ENCODE measurements at regions not wholly inside any gene's neighbourhood (a gene's known extent, or its start where the extent isn't known, plus 50 kb on each side); places are given as distances from the start of the nearest gene placed in this dataset.

DNA sequence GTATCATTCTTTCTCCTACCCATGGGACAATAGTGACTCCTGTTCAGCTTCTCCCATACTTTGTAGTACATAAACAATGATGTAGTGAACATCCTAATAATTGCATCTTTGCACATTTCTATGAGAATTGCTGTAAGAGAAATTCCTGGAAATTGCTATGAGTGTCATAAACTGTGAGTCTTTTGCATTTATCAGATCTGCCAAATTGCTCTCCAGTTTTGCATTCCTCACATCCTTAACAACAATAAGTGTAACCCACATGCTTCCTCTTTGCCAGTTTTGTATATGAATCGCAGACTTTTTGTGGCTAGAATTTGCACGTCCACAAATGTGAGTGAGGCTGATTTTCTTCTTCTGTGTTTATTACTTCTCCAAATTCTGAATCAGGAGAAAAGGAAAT lies 124.0 kb upstream of the TBX5 start:
- DNase-seq (ENCODE audit: low read depth, low spot score) (no peak), FAIRE-seq (no peak)
- BruUV-seq (replicated peaks): no TSS peak
- H3K79me2 ChIP-seq (ENCODE audit: control insufficient read depth, insufficient read depth, low read length): no peaks in the 10 kb centered on the region
- ChIA-PET CTCF (interaction anchor here (1.2 kb wide), 1 partner anchor 21 kb away, joined by 4 read pairs; no protein-coding TSS in a partner anchor), POLR2A (no interaction called here)
- no peak overlapping the region for H3K9ac ChIP-seq (replicated peaks; ENCODE audit: extremely low read depth, insufficient read depth, low read length)
- H3K9me1 ChIP-seq (replicated peaks; ENCODE audit: control insufficient read depth, extremely low read depth, insufficient read depth, low read length): no peaks in the 10 kb centered on the region
- H3K36me3 ChIP-seq (ENCODE audit: control insufficient read depth in 2 of 2, extremely low read depth in 1 of 2, insufficient read depth in 2 of 2, low read length in 2 of 2): no peaks in the 10 kb centered on the region
- no peaks in the 10 kb centered on the region for H3K27me3 ChIP-seq (ENCODE audit: control insufficient read depth in 2 of 2, insufficient read depth in 2 of 2, low read length in 2 of 2)
- no peak overlapping the region for H3K4me2 ChIP-seq (ENCODE audit: insufficient read depth, low read length)
- no peak overlapping the region for H2AFZ ChIP-seq (ENCODE audit: low read depth, low read length)
- dilution Hi-C loops (cut with MboI; ENCODE audit: extremely low pct_ligation_motif_present, low sequenced_read_pairs) (no loop called here), intact Hi-C loops (cut with micrococcal nuclease) (no loop called here)
- no peak overlapping the region for H3K27ac ChIP-seq (ENCODE audit: insufficient read depth, low read depth, low read length)
- no peaks in the 10 kb centered on the region for H4K20me1 ChIP-seq (replicated peaks; ENCODE audit: control insufficient read depth, extremely low read depth, insufficient read depth, low read length)
- H3K4me1 ChIP-seq (ENCODE audit: control insufficient read depth, extremely low read depth, insufficient read depth, low read length): no peaks in the 10 kb centered on the region
- H3K4me3 ChIP-seq (replicated peaks in 1 of 3; ENCODE audit: insufficient read depth in 1 of 3, low read depth in 1 of 3, low read length in 3 of 3): no peak overlapping the region
- TF ChIP-seq POLR2AphosphoS5 (IDR thresholded peaks at IDR 0.05; ENCODE audit: insufficient read depth, low read depth, low read length) (no peak), MYC (IDR thresholded peaks at IDR 0.05; ENCODE audit: low read depth, low read length) (no peak), JUN (IDR thresholded peaks at IDR 0.05; ENCODE audit: borderline replicate concordance, insufficient read depth, insufficient read length, low read depth) (no peak), POLR2A (IDR thresholded peaks at IDR 0.05; ENCODE audit: low read depth, low read length) (no peak), FOS (IDR thresholded peaks at IDR 0.05; ENCODE audit: borderline replicate concordance, insufficient read depth, low read length) (no peak), GATA2 (IDR thresholded peaks at IDR 0.05; ENCODE audit: insufficient read depth, insufficient read length, low read depth, low read length) (no peak), EZH2 (IDR thresholded peaks at IDR 0.05; ENCODE audit: borderline replicate concordance, low read depth, low read length, severe bottlenecking) (no peak)
- TF ChIP-seq, protein P1, sequence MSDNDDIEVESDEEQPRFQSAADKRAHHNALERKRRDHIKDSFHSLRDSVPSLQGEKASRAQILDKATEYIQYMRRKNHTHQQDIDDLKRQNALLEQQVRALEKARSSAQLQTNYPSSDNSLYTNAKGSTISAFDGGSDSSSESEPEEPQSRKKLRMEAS (IDR thresholded peaks at IDR 0.05; ENCODE audit: insufficient read depth, insufficient read length): no peak
- TF ChIP-seq, protein P2, sequence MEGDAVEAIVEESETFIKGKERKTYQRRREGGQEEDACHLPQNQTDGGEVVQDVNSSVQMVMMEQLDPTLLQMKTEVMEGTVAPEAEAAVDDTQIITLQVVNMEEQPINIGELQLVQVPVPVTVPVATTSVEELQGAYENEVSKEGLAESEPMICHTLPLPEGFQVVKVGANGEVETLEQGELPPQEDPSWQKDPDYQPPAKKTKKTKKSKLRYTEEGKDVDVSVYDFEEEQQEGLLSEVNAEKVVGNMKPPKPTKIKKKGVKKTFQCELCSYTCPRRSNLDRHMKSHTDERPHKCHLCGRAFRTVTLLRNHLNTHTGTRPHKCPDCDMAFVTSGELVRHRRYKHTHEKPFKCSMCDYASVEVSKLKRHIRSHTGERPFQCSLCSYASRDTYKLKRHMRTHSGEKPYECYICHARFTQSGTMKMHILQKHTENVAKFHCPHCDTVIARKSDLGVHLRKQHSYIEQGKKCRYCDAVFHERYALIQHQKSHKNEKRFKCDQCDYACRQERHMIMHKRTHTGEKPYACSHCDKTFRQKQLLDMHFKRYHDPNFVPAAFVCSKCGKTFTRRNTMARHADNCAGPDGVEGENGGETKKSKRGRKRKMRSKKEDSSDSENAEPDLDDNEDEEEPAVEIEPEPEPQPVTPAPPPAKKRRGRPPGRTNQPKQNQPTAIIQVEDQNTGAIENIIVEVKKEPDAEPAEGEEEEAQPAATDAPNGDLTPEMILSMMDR (IDR thresholded peaks at IDR 0.05; ENCODE audit: extremely low read depth in 1 of 2, insufficient read depth in 1 of 2, low read depth in 1 of 2, low read length in 2 of 2): no peak
- H3K9me3 ChIP-seq (replicated peaks; ENCODE audit: control insufficient read depth, insufficient read depth, low read length): no peaks in the 10 kb centered on the region
